ENCODE measurements at regions not wholly inside any gene's neighbourhood (a gene's known extent, or its start where the extent isn't known, plus 50 kb on each side); places are given as distances from the start of the nearest gene placed in this dataset.
"Not testable (repeated sequence)": the region's sequence is repeated elsewhere in the genome, so short reads cannot be mapped to it uniquely, and the experiment has no call there.

GRCh38 chr6:103709236-103709635 is 1150.5 kb downstream of the HACE1 start:
- TF ChIP-seq, protein P1, sequence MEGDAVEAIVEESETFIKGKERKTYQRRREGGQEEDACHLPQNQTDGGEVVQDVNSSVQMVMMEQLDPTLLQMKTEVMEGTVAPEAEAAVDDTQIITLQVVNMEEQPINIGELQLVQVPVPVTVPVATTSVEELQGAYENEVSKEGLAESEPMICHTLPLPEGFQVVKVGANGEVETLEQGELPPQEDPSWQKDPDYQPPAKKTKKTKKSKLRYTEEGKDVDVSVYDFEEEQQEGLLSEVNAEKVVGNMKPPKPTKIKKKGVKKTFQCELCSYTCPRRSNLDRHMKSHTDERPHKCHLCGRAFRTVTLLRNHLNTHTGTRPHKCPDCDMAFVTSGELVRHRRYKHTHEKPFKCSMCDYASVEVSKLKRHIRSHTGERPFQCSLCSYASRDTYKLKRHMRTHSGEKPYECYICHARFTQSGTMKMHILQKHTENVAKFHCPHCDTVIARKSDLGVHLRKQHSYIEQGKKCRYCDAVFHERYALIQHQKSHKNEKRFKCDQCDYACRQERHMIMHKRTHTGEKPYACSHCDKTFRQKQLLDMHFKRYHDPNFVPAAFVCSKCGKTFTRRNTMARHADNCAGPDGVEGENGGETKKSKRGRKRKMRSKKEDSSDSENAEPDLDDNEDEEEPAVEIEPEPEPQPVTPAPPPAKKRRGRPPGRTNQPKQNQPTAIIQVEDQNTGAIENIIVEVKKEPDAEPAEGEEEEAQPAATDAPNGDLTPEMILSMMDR (IDR thresholded peaks at IDR 0.05; ENCODE audit: low read depth, low read length) = not testable (repeated sequence)
- not testable (repeated sequence) for TF ChIP-seq EZH2phosphoT487 (IDR thresholded peaks at IDR 0.05; ENCODE audit: low read depth)
